ENCODE measurements at regions not wholly inside any gene's neighbourhood (a gene's known extent, or its start where the extent isn't known, plus 50 kb on each side); places are given as distances from the start of the nearest gene placed in this dataset.

DNA sequence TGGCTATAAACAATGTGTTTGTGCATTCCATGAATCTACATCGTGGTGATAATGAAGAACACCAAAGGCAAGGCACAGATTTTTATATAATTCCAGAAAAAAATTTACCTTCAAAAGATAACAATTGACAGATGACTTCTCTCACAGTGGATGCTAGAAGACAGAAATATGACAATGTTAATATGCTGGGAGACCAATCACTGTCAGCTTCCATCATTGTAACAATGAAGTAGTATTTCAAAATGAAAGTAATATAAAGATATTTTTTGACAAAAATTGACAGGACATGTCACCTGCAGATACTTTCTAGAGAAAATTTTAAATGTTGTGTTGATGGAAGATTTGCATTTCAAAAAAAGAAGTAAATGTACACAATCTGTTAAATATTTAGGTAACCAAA is 1925.9 kb upstream of the LRRTM1 start:
- no peaks in the 10 kb centered on the region for H3K9me3 ChIP-seq
- Mint-ChIP-seq H3K27ac (no peak overlapping the region), H3K9me3 (peaks cover 0 to 11% (median 4%) of the 10 kb centered on the region in 3 donors), H3K36me3 (no peaks in the 10 kb centered on the region), H3K4me1 (no peaks in the 10 kb centered on the region), H3K27me3 (no peaks in the 10 kb centered on the region), H3K4me3 (no peak overlapping the region)
- no peaks in the 10 kb centered on the region for H3K36me3 ChIP-seq (ENCODE audit: control insufficient read depth in 2 of 2, extremely low read depth in 1 of 2, insufficient read depth in 1 of 2, low read length in 1 of 2)
- DNase-seq, result no peak
- H3K4me1 ChIP-seq (ENCODE audit: control insufficient read depth in 1 of 2, extremely low read depth in 1 of 2, insufficient read depth in 2 of 2, low read length in 2 of 2), result no peaks in the 10 kb centered on the region
- no peaks in the 10 kb centered on the region for H3K27me3 ChIP-seq (replicated peaks in 1 of 2; ENCODE audit: control insufficient read depth in 2 of 2, extremely low read depth in 1 of 2, insufficient read depth in 2 of 2, low read length in 1 of 2)
- no peak overlapping the region for H3K27ac ChIP-seq (ENCODE audit: low read length)
- ATAC-seq (replicated peaks in 1 of 4), result no peak
- CTCF ChIA-PET, result no interaction called here
- H3K4me3 ChIP-seq (ENCODE audit: control insufficient read depth in 1 of 2, extremely low read depth in 1 of 2, low read length in 1 of 2), result no peak overlapping the region
- POLR2A ChIA-PET, result no interaction called here
- no CpG with 5 or more reads among the region's 1 CpG for WGBS (ENCODE audit: insufficient coverage)

DNA sequence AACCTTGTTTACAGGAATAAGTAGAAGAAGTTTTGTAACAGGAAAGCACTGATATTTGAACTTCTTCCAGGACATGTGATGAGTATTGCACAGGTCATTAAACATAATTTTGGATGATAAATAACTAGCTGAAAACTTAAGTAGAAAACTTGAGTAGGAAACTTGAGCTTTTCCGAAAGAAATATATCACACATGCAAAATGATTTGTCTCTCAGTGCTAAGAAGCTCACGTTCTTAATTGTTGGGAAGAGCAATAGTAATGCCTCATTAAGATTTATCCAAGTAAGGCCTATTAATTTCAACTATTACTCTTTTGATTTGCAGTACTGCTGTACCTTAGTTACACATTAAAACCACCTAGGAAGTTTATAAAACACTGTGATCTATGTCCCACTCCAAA is 1921.9 kb upstream of the LRRTM1 start:
- Histone ChIP-seq H3K9me3 (peaks cover 9% of the 10 kb centered on the region), H3K36me3 (ENCODE audit: control insufficient read depth in 2 of 2, extremely low read depth in 1 of 2, insufficient read depth in 1 of 2, low read length in 1 of 2) (no peaks in the 10 kb centered on the region), H3K27ac (ENCODE audit: low read length) (no peak overlapping the region), H3K4me1 (ENCODE audit: control insufficient read depth in 1 of 2, extremely low read depth in 1 of 2, insufficient read depth in 2 of 2, low read length in 2 of 2) (no peaks in the 10 kb centered on the region), H3K27me3 (replicated peaks in 1 of 2; ENCODE audit: control insufficient read depth in 2 of 2, extremely low read depth in 1 of 2, insufficient read depth in 2 of 2, low read length in 1 of 2) (no peaks in the 10 kb centered on the region), H3K4me3 (ENCODE audit: control insufficient read depth in 1 of 2, extremely low read depth in 1 of 2, low read length in 1 of 2) (no peak overlapping the region)
- ChIA-PET POLR2A (no interaction called here), CTCF (no interaction called here)
- H3K9me3 Mint-ChIP-seq, result peaks cover 0 to 12% (median 11%) of the 10 kb centered on the region in 3 donors
- no peak for ATAC-seq (replicated peaks in 1 of 4)
- no CpG with 5 or more reads among the region's 2 CpGs for WGBS (ENCODE audit: insufficient coverage)
- DNase-seq, result no peak
- H3K4me1 Mint-ChIP-seq, result no peaks in the 10 kb centered on the region
- no peaks in the 10 kb centered on the region for H3K36me3 Mint-ChIP-seq
- no peaks in the 10 kb centered on the region for H3K27me3 Mint-ChIP-seq
- no peak overlapping the region for H3K27ac Mint-ChIP-seq
- H3K4me3 Mint-ChIP-seq, result no peak overlapping the region

DNA sequence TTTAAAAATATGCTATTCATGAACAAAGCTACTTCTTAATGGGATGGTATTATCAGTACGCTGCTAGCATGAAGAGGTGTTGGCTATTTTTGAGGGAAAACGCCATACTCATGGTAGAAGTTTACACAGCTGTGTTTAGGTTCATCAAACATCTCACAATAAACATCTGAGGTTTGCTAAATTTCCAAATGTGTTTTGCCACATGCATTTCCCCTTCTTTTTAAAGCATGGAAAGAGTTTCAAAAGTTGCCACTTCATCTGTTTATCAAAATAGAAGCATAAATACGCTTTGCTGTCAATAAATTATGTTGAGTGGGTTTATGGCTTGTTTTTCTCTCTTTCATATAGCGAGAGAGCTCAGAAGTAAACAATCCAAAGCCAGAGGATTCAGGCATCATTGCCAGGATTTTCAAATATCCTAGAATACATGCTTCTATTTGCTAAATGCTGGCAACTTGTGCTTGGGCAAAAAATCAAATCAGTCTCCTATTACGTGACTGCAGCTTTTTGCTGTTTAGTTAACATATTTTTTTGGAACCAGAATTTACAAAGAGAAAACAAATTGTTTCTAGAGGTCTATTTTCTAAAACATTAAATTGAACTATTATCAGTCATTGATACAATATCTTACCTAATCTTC is 1919.9 kb upstream of the LRRTM1 start:
- Histone ChIP-seq H3K4me3 (ENCODE audit: control insufficient read depth in 1 of 2, extremely low read depth in 1 of 2, low read length in 1 of 2) (no peak overlapping the region), H3K9me3 (peaks cover 11% of the 10 kb centered on the region), H3K27ac (ENCODE audit: low read length) (no peak overlapping the region), H3K4me1 (ENCODE audit: control insufficient read depth in 1 of 2, extremely low read depth in 1 of 2, insufficient read depth in 2 of 2, low read length in 2 of 2) (no peaks in the 10 kb centered on the region), H3K27me3 (replicated peaks in 1 of 2; ENCODE audit: control insufficient read depth in 2 of 2, extremely low read depth in 1 of 2, insufficient read depth in 2 of 2, low read length in 1 of 2) (no peaks in the 10 kb centered on the region), H3K36me3 (ENCODE audit: control insufficient read depth in 2 of 2, extremely low read depth in 1 of 2, insufficient read depth in 1 of 2, low read length in 1 of 2) (no peaks in the 10 kb centered on the region)
- Mint-ChIP-seq H3K27me3 (no peaks in the 10 kb centered on the region), H3K4me3 (no peak overlapping the region), H3K9me3 (peaks cover 0 to 12% (median 11%) of the 10 kb centered on the region in 3 donors), H3K4me1 (no peaks in the 10 kb centered on the region), H3K27ac (no peak overlapping the region), H3K36me3 (no peaks in the 10 kb centered on the region)
- ATAC-seq (replicated peaks in 1 of 4) (no peak), DNase-seq (no peak)
- ChIA-PET CTCF (no interaction called here), POLR2A (no interaction called here)
- no CpG with 5 or more reads among the region's 5 CpGs for WGBS (ENCODE audit: insufficient coverage)

DNA sequence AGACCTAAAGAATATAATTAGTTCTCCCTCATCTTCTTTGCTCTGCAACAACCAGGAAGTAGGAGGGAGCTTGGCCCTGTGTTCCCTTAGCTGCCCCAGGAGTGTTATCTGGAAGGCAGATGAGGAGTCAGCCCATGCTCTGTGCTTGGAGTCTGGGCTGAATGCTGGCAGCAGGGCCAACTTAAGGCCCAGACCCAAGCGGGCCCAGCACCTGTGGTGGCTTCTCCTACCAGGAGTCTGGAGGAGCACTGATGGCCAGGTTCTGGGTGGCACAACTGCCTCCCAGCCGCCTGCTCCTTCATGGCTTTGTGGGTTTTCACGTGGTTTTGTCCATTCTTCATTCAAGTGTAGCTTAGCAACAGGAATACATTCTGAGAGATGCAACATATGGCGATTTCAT is 1910.7 kb upstream of the LRRTM1 start:
- H3K4me1 ChIP-seq (ENCODE audit: control insufficient read depth in 1 of 2, extremely low read depth in 1 of 2, insufficient read depth in 2 of 2, low read length in 2 of 2), result no peaks in the 10 kb centered on the region
- no peak for DNase-seq
- CTCF ChIA-PET, result no interaction called here
- ATAC-seq (replicated peaks in 1 of 4), result no peak
- H3K4me3 Mint-ChIP-seq, result no peak overlapping the region
- no peak overlapping the region for H3K27ac ChIP-seq (ENCODE audit: low read length)
- no peaks in the 10 kb centered on the region for H3K27me3 Mint-ChIP-seq
- H3K27ac Mint-ChIP-seq, result no peak overlapping the region
- H3K27me3 ChIP-seq (replicated peaks in 1 of 2; ENCODE audit: control insufficient read depth in 2 of 2, extremely low read depth in 1 of 2, insufficient read depth in 2 of 2, low read length in 1 of 2), result no peaks in the 10 kb centered on the region
- H3K9me3 Mint-ChIP-seq, result peaks cover 24 to 26% (median 26%) of the 10 kb centered on the region in 3 donors
- no peak overlapping the region for H3K4me3 ChIP-seq (ENCODE audit: control insufficient read depth in 1 of 2, extremely low read depth in 1 of 2, low read length in 1 of 2)
- 87% methylated on average over 3 of the region's 4 CpGs for WGBS (ENCODE audit: insufficient coverage)
- POLR2A ChIA-PET, result no interaction called here
- H3K36me3 ChIP-seq (ENCODE audit: control insufficient read depth in 2 of 2, extremely low read depth in 1 of 2, insufficient read depth in 1 of 2, low read length in 1 of 2), result no peaks in the 10 kb centered on the region
- peaks cover 2% of the 10 kb centered on the region for H3K9me3 ChIP-seq
- no peaks in the 10 kb centered on the region for H3K4me1 Mint-ChIP-seq
- H3K36me3 Mint-ChIP-seq, result no peaks in the 10 kb centered on the region

DNA sequence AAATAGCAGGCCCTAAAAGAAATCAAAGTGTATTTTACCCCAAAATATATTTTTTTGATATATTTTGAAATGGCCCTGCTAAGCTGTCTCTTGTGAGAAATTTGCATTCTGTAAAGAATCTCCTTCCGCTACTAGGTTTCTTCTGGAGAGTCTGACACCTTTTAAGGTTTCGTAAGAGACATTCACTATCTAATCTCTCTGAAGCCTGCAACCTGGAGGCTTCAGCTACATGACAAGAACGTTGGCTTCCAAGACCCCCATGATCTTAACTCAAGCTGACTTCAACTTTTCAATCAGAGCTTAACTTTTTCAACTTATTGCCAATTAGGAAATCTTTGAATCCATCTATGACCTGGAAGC is 1894.9 kb upstream of the LRRTM1 start:
- Histone ChIP-seq H3K4me1 (ENCODE audit: control insufficient read depth in 1 of 2, extremely low read depth in 1 of 2, insufficient read depth in 2 of 2, low read length in 2 of 2) (no peaks in the 10 kb centered on the region), H3K4me3 (ENCODE audit: control insufficient read depth in 1 of 2, extremely low read depth in 1 of 2, low read length in 1 of 2) (no peak overlapping the region), H3K9me3 (peaks cover 5% of the 10 kb centered on the region), H3K27me3 (replicated peaks in 1 of 2; ENCODE audit: control insufficient read depth in 2 of 2, extremely low read depth in 1 of 2, insufficient read depth in 2 of 2, low read length in 1 of 2) (no peaks in the 10 kb centered on the region), H3K36me3 (ENCODE audit: control insufficient read depth in 2 of 2, extremely low read depth in 1 of 2, insufficient read depth in 1 of 2, low read length in 1 of 2) (no peaks in the 10 kb centered on the region), H3K27ac (ENCODE audit: low read length) (no peak overlapping the region)
- CTCF ChIA-PET, result no interaction called here
- Mint-ChIP-seq H3K27me3 (no peaks in the 10 kb centered on the region), H3K4me3 (no peak overlapping the region), H3K9me3 (peaks cover 19 to 24% (median 23%) of the 10 kb centered on the region in 3 donors), H3K4me1 (no peaks in the 10 kb centered on the region), H3K36me3 (no peaks in the 10 kb centered on the region), H3K27ac (no peak overlapping the region)
- no peak for ATAC-seq (replicated peaks in 1 of 4)
- DNase-seq, result no peak
- POLR2A ChIA-PET, result interaction anchor here in 1 of 2 donors (0.6 kb wide), 1 partner anchor 450 kb away, joined by 3 read pairs; no protein-coding TSS in a partner anchor
- WGBS (ENCODE audit: insufficient coverage), result 75% methylated on average over 3 of the region's 3 CpGs

DNA sequence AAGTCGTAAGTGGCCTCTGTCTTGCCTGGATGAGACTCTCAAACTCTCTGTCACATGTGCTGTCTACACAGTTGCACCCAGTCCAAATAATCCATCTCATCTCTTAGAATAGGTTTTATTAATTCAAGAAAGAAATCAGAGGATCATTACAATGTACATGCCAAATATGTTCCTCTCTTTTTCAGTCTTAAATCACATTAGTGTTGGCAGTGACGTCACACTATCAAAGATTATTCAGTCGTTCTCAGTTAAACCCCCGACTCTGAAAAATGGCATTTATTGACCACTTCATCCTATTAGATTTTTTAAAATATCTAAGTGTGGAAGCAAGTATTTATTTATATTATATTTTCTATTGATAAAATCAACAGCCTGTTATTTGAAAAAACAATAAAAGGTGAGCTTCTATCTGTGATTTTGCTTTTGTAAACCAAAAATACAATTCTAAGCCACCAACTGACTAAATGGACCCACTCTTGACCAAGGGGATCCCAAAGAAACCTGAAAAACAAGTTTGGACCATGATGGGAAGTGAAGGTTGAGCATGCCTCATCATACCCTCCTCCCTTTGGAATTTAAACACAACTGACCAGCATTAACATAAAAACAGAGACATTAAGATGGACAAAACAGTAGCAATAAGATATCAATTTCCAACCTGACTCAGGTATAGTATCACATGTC is 1894.4 kb upstream of the LRRTM1 start:
- no peak for ATAC-seq (replicated peaks in 1 of 4)
- peaks cover 5% of the 10 kb centered on the region for H3K9me3 ChIP-seq
- no peaks in the 10 kb centered on the region for H3K36me3 Mint-ChIP-seq
- DNase-seq, result no peak
- no peak overlapping the region for H3K4me3 Mint-ChIP-seq
- H3K4me1 ChIP-seq (ENCODE audit: control insufficient read depth in 1 of 2, extremely low read depth in 1 of 2, insufficient read depth in 2 of 2, low read length in 2 of 2), result no peaks in the 10 kb centered on the region
- no peaks in the 10 kb centered on the region for H3K27me3 ChIP-seq (replicated peaks in 1 of 2; ENCODE audit: control insufficient read depth in 2 of 2, extremely low read depth in 1 of 2, insufficient read depth in 2 of 2, low read length in 1 of 2)
- no peak overlapping the region for H3K4me3 ChIP-seq (ENCODE audit: control insufficient read depth in 1 of 2, extremely low read depth in 1 of 2, low read length in 1 of 2)
- CTCF ChIA-PET, result no interaction called here
- no peaks in the 10 kb centered on the region for H3K27me3 Mint-ChIP-seq
- H3K36me3 ChIP-seq (ENCODE audit: control insufficient read depth in 2 of 2, extremely low read depth in 1 of 2, insufficient read depth in 1 of 2, low read length in 1 of 2), result no peaks in the 10 kb centered on the region
- peaks cover 19 to 24% (median 23%) of the 10 kb centered on the region in 3 donors for H3K9me3 Mint-ChIP-seq
- WGBS (ENCODE audit: insufficient coverage), result no CpG with 5 or more reads among the region's 4 CpGs
- H3K4me1 Mint-ChIP-seq, result no peaks in the 10 kb centered on the region
- no peak overlapping the region for H3K27ac Mint-ChIP-seq
- H3K27ac ChIP-seq (ENCODE audit: low read length), result no peak overlapping the region
- POLR2A ChIA-PET, result no interaction called here

DNA sequence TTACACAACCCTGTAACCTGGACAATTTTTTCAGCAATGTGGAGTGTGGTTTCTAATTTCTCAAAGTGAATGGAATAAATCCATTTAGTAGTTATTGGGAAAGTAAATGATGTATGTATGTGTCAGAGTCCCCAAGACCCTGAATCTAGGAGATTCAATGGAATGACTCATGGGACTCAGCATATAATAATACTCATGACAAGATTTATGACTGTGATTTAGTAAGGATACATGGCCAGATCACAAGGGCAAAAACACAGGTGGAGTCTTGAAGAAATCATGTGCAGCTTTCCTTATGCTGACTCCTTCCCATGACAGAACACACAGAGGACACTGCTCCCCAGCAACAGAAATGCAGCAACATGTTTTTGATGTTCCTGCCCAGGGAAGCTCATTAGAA is 1877.7 kb upstream of the LRRTM1 start:
- Histone ChIP-seq H3K27me3 (replicated peaks in 1 of 2; ENCODE audit: control insufficient read depth in 2 of 2, extremely low read depth in 1 of 2, insufficient read depth in 2 of 2, low read length in 1 of 2) (no peaks in the 10 kb centered on the region), H3K4me1 (ENCODE audit: control insufficient read depth in 1 of 2, extremely low read depth in 1 of 2, insufficient read depth in 2 of 2, low read length in 2 of 2) (no peaks in the 10 kb centered on the region), H3K36me3 (ENCODE audit: control insufficient read depth in 2 of 2, extremely low read depth in 1 of 2, insufficient read depth in 1 of 2, low read length in 1 of 2) (no peaks in the 10 kb centered on the region), H3K27ac (ENCODE audit: low read length) (no peak overlapping the region), H3K9me3 (peaks cover 10% of the 10 kb centered on the region), H3K4me3 (ENCODE audit: control insufficient read depth in 1 of 2, extremely low read depth in 1 of 2, low read length in 1 of 2) (no peak overlapping the region)
- ChIA-PET CTCF (no interaction called here), POLR2A (no interaction called here)
- Mint-ChIP-seq H3K27ac (no peak overlapping the region), H3K4me3 (no peak overlapping the region), H3K4me1 (no peaks in the 10 kb centered on the region), H3K9me3 (peaks cover 8 to 27% (median 12%) of the 10 kb centered on the region in 3 donors), H3K36me3 (no peaks in the 10 kb centered on the region), H3K27me3 (no peaks in the 10 kb centered on the region)
- ATAC-seq (replicated peaks in 1 of 4) (no peak), DNase-seq (no peak)
